ENCODE measurements at regions not wholly inside any gene's neighbourhood (a gene's known extent, or its start where the extent isn't known, plus 50 kb on each side); places are given as distances from the start of the nearest gene placed in this dataset.

- TF ChIP-seq CTCF (IDR thresholded peaks at IDR 0.05), result no peak
- no peak for TF ChIP-seq REST (IDR thresholded peaks at IDR 0.05; ENCODE audit: insufficient read depth in 1 of 2, low read depth in 2 of 2, low read length in 1 of 2)
- no peak for TF ChIP-seq POLR2AphosphoS5 (IDR thresholded peaks at IDR 0.05; ENCODE audit: low read depth, low read length)
These were observed 1418.7 kb downstream of the FSTL5 start for GRCh38 chr4:160745126-160745525.

Measured in Panc1 (cell line).